NCI-H82 (cell line): ENCODE measurements at regions not wholly inside any gene's neighbourhood (a gene's known extent, or its start where the extent isn't known, plus 50 kb on each side); places are given as distances from the start of the nearest gene placed in this dataset.
A peak's percentile ranks its signal among the peaks of the same experiment; 100 is the strongest.
"Not testable (repeated sequence)": the region's sequence is repeated elsewhere in the genome, so short reads cannot be mapped to it uniquely, and the experiment has no call there.

Experiments
- DNase-seq: peaks from one replicate; lab custom pipeline; 2025; lab: John Stamatoyannopoulos, UW

DNA sequence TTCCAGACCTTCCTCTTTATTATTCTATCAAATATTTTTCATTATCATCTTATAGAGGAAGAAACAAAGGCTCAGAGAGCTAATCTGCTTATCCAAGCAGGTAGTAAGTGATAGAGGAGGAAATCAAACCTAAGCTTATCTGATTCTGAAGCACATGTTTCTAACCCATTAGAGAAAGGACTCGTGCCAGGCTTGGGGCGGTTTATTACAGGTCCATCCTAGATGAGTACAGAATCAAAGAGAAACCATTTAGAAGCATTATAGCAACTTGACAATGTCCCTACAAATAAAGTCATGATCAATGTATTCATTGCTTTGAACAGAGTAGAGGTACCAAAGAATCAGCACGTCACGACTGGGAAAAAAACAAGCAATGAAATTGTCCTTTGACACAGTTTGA, 303.0 kb downstream of the CYRIA start:
- DNase-seq: no peak

DNA sequence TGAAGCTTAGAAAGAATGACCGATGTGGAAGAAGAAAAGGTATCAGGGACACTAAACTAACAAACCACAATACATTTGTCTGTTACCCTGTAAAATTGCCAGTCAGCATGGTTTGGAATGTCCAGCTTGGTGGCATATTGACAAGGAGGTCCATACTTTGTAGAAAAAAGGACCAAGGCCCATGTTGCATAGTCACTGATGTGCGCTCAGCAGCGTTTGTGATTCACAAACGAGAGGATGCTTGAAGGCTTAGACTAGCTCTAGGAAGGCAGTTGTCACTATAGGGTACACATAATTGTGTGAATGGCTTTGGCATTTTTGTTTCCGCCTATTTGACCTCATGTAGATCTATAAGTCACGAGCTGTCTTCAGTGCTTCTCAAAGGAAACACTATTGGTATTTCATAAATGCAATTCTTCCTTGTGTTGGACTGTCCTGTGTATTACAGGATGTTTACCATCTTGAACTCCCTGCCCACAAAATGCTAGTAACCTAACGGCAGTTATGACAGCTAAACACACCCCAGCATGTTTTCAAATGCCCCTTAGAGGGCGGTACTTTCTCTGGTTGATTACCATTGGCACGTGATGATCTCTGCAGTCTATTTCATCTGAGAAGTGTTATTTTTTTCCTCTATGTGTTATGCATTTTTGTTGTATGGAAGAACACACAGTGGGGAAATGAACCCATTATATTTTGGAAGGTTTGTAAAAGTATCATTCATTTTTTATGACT, 304.2 kb downstream of the CYRIA start:
- no peak for DNase-seq

DNA sequence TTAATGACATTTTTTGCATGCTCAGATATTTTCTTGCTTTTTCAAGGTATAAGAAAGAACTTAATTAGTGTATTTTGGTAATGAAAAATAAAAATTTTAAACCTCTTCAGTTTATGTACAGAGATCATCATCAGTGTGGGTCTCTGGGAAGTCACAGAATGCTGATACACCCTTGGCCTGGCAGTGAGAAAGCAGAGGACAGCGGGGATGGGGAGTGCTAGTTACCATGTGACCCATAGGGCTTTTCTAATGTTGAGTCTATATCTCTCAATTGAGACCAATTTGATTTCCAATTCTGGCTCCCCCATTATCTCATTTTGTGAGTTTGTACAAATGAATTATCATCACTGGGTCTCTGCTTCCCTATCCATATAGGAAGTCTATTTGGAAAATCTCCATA, 305.7 kb downstream of the CYRIA start:
- DNase-seq: no peak

DNA sequence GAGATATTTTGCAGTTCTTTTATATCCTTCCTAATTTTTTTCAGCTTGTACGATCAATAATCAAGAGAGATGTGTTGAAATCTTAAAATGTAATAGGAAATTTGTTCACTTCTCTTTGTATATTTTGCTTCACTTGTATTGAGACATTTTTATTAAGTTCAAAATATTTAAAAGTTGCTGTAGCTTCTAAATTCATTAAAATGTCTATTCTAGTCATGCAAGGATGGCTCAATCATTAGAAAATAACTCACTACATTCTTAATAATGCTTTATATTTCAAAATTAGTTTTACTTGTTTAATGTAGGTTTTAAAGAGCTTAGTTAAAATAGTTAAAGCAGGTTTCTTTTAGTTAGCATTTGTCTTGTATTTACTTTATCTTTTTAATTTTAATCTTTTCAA, 308.4 kb downstream of the CYRIA start:
- DNase-seq: no peak

DNA sequence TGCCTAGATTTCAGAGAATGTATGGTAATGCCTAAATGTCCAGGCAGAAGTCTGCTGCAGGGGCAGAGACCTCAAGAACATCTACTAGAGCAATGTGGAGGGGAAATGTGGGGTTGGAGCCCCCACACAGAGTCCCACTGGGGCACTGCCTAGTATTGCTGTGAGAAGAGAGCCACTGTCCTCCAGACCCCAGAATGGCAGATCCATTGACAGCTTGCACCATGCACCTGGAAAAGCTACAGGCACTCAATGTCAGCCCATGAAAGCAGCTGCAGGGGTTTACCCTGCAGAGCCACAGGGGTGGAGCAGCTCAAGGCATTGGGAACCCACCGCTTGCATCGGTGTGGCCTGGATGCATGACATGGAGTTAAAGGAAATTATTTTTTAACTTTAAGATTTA, 314.1 kb downstream of the CYRIA start:
- DNase-seq: no peak

DNA sequence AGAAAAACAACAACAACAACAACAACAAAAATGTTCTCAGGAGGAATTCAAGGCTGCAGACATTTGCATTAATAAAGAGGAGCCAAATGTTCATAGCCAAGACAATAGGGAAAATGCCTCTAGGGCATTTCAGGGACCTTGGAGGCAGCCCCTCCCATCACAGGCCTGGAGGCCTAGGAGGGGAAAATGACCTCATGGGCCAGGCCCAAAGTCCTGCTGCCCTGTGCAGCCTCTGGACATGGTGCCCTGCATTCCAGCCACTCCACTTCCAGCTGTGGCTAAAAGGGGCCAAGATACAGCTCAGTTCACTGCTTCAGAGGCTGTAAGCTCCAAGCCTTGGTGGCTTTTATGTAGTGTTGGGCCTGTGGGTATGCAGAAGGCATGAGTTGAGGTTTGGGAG, 314.5 kb downstream of the CYRIA start:
- no peak for DNase-seq

DNA sequence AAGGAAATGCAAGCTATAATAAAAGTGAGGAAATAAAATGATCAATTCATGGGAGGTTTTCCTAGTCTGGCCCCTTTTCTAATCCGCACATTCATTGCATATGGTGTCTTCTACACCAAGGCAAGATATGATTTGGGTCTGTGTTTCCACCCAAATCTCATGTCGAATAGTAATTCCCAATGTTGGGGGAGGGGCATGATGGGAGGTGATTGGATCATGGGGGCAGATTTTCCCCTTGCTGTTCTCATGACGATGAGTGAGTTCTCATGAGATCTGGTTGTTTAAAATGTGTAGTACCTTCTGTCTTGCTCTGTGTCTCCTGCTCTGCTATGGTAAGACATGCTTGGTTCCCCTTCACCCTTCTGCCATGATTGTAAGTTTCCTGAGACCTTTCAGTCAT, 315.4 kb downstream of the CYRIA start:
- DNase-seq: no peak

DNA sequence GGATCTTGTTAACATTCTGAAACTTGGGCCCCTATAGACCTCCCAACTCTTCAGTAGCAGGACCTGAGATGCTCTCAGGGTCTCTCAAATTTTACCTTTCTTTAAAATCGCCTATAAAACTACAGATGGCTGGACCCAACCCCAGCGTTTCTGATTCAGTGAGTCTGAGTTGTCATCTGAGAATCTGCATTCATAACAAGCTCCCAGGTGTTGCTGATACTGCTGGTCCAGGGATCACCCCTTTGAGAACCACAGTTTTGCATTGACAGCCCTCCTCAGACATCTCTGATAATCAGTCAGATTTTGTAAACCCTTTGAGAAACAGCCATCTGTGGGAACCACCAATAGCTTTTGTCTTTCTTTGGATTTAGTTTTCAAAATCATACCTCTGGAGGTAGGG, 315.8 kb downstream of the CYRIA start:
- no peak for DNase-seq

DNA sequence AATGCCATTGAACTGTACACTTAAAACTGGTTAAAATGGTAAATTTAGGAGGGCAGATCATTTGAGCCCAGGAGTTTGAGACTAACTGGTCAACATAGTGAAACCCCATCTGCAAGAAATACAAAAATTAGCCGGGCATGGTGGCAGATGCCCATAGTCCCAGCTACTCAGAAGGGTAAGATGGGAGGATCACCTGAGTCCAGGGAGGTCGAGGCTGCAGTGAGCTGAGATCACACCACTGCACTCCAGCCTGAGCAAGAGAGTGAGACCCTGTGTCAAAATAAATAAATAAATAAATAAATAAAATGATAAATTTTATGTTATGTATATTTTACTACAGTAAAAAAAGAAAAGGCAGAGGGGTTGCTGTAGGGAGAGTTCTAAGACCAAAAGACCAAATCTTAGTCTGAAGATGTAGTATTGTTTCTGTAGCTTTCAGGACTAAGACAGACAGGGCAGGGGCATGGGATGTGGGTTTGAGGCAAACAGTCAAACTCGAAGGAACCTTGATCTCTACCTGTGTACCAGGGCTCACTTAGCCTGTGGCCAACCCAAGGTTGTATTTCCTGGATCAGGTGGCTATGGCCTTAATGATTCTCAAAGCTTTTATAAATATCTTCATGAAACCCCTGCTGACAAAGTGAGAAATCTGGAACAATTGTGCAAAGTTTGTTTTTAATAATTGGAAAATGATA, 316.7 kb downstream of the CYRIA start:
- no peak for DNase-seq

DNA sequence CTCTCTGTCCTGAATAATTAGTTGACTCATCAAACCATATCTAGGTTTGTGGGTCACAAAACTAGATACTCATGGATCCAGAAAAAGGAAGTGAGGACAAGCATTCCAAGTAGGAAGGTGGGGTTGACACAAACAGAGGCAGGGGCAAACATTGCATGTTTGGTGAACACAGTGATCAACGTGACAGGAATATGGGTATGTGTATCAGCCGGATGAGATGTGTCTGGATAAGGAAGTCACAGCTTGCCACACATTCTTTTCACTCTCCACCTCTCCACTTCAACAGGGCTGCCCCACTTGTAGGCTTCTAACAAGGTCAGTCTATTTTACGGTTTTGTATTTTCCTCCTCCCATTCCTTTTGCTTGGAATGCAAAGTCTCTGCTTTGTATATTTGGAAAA, 319.0 kb downstream of the CYRIA start:
- DNase-seq: no peak

DNA sequence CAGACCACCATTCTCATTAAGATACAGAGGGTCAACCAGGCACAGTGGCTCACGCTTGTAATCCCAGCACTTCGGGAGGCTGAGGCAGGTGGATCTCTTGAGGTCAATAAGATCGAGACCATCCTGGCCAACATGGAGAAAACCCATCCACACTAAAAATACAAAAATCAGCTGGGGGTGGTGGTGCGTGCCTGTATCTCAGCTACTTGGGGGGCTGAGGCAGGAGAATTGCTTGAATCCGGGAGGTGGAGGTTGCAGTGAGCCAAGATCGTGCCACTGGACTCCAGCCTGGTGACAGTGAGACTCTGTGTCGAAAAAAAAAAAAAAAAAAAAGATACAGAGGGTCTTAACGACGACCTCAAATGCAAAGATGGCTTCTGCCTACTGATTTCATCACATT, 320.4 kb downstream of the CYRIA start:
- DNase-seq: not testable (repeated sequence)

DNA sequence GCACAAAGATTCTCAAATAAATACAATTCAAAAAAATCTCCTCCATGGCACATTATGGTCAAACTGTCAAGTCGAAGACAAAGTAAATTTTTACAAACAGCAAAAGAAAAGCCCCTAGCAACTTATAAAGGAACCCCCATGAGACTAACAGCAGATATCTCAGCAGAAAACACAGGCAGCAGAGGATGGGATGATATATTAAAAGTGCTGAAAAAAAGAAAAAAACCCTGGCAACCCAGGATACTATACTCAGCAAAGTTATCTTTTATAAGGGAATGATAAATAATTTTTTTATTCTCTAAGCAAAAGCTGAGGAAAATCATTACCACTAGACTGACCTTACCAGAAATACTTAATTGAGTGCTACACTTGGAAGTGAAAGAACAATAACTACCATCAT, 326.4 kb downstream of the CYRIA start:
- DNase-seq: no peak

DNA sequence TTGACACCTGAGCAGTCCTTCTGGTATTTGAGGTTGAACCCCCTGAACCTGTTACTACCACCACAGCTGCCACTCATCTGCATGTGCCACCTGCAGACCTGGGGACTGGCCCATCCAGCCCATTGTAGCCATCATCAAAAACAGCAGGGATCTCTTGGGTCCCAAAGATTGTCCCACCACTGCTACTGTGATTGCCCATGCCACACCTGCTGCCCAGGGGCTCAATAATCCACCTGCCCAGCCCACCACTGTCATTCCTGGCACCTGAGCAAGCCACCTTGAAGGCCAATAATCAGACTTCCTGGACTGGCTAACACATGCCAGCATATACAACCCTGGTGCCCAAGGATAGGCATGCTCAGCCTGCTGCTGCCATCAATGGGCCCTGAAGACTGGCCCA, 327.6 kb downstream of the CYRIA start:
- no peak for DNase-seq

DNA sequence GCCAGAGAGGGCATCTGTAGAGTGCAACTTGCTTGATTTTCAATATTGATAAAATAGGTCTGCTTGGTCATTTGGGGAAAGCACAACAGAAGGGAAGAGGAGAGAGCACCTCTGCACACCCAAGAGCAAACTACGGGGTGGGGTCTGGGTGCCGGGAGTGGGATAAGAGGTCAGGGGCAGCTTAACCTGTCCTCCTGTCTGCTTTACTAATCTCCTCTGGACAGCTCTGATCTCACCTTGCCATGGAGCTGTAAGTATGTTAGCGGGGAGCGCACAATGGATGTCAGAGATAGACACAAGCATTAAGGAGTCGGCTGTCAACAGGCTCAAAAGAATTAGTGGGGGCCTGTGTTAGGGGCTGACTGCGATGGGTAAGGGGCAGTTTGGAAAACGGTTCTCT, 328.7 kb downstream of the CYRIA start:
- DNase-seq: peak; percentile 63

DNA sequence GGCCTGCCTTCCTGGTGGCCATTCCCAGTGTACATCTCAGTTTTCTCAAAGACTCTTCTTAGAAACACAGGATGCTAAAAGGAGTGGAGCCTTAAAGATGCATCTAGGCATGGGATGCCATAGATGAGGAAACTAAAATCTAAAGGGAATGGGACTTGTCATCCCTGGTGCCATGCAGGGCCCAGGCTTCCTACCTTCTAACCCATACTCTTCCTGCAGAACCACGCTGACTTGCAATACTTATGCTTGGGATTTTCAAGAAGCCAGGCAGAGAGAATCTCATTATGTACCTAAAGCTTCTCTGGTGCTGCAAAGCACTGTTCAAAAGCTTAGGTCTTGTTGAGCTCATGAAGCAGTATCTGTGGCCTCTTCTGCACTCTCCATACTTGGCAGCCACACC, 329.1 kb downstream of the CYRIA start:
- DNase-seq: peak; percentile 80

DNA sequence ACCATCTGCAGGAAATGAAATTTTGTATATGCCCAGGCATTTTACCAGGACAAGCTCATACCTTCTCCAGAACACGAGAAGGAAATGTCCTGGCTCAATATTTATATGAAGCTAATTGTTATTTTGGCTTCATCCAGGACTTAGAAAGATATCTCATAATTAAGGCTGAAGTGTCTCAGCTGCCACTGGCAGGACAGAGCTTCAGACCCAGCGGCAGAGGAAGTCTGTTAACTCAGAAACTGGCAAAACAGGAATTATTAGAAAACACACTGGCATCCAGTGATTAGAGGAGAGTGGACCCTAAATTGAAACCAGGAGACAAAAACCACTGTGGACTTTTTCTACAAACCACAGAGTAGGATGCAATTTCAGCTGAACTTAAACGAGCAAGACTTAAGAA, 329.7 kb downstream of the CYRIA start:
- DNase-seq: no peak

DNA sequence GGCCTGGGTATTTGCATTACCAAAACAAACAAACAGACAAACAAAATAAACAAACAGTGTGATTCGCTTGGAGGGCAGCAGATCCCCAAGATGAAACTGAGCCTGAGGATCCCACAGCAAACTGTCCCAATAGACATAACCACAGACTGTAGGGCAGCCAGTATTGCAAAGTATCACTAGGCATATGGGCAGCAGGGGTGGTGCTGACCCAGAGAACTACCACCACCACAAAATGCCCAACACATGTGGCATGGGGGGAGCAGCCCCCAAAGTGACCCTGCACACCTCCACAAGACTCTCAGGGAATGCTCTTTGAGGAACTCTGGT, 330.1 kb downstream of the CYRIA start:
- DNase-seq: no peak

DNA sequence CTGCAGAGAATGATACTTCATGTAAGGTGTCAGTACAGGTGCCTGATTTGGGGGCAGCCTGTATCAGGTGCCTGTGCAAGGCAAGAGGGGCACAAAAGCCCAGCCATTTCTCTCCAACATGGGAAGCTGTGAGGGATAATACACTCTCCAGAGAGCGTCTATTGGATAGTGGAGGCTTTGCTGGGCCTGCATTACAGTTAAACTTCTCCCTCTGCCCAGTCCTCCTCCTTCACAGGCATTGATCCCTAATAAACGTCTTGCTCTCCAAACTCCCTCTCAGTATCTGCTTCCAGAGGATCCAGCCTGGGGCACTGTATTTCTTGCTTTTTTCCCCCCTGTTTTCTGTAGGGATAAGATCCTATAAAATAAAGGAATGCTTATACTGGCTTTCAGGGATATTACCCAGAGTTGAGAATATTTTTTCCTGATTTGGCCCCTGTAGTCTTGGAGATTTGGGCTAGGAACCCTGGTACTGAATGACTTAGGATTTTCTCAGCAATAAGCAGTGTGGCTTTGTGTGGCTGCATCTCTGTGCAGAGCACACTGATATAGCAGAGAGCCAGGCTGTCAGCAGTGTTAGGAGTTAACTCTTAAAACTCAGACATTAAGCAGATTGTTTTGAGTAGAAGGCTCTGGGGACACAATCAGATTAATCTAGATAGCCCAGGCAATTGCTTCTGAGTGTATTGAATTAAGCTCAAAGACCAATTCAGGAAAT, 330.6 kb downstream of the CYRIA start:
- DNase-seq: peak; percentile 93

DNA sequence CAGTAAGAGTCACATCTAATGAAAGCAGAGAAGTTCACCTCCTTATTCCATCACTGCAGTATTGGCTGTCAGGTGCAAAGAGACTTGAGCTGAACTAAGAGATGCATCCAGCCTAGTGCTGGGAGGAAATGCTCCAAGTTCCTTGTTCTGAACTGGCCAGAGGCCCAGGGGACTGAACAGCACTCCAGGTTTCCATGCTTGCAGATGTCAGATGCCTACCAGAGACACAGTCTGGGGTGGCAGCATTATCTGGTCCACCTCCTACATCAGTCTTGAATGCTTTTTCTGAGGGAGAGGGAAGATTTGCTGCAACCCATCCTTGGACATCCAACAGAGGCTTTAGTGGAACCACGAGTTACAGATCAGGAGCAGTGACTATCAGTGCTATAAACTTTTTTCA, 331.3 kb downstream of the CYRIA start:
- DNase-seq: no peak

DNA sequence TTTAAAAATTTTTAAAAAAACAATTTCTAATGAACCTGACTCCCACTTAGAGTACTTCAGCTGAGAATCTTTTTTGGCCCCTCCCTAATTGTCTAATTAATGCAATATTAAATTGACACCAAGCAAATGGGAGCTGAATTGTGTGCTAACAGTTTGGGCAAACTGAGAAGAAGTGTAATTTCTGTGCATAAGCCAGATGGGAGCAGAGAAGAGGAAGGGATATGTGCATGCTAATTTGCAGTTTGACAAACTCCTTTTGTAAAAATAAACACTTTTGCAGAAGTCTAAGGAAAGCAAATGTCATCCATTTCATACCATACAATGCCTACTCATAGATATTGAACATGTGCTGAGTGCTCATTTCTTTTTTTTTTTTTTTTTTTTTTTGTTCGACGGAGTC, 332.0 kb downstream of the CYRIA start:
- DNase-seq: peak; percentile 14

DNA sequence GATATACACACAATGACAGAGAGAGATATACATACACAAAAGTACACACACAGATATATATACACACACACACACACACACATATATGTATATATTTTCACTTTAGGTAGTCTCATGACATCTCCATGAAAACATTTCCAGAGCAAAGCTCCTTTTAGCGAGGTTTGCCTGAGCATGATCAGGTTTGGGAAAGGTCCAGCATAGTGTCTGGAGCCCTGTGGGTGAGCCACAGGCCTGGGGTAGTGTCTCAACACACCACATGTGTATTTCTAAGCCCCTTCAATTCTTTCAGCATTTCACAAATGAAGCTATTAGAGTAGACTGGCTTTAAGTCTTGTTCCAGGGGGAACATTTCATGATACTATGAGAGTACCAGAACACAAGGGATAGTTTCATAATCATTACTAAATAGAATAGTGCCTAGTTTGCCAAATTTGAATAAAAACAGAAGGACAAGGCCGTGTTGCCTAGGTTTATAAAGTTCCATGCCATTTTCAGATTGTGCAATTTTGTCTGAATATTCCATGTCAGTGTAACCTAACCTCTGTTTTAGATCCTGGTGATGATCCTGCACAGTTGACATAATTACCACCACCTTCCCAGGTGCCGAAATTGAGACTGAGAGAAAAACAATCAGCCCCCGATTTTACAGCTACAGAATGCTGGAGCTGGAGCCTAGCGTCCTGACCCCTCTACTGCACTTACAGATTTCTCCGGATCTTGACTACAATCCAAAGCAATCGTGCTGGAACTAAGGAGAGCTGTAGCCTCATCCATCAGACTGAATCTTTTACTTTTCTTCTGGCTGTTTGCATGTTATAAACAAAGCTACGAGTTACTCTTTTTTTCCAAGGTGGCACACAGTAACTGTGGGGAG, 332.7 kb downstream of the CYRIA start:
- peak; percentile 14 for DNase-seq

DNA sequence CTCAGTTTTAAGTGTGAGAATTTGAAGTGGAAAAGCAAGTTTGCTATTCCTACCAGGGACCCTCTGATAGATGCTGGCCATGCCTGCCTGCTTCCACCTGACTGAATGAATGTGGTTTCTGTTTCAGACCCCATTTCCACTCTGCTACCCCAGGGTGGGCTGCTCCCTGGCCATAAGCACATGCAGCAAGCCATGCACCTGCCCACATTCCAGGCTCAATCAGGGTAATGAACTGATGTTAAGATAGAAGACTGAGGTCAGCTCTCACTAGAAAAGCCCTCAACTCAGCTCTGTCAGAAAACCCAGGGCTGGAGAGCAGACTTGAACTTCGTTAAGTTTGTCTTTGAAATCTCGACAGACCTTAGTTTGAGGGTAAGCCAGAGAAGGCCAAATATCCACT, 333.9 kb downstream of the CYRIA start:
- DNase-seq: no peak
